ENCODE measurements at regions not wholly inside any gene's neighbourhood (a gene's known extent, or its start where the extent isn't known, plus 50 kb on each side); places are given as distances from the start of the nearest gene placed in this dataset.

GRCh38 chr16:17817260-17817659 is 346.5 kb upstream of the XYLT1 start:
- TF ChIP-seq, protein P1, sequence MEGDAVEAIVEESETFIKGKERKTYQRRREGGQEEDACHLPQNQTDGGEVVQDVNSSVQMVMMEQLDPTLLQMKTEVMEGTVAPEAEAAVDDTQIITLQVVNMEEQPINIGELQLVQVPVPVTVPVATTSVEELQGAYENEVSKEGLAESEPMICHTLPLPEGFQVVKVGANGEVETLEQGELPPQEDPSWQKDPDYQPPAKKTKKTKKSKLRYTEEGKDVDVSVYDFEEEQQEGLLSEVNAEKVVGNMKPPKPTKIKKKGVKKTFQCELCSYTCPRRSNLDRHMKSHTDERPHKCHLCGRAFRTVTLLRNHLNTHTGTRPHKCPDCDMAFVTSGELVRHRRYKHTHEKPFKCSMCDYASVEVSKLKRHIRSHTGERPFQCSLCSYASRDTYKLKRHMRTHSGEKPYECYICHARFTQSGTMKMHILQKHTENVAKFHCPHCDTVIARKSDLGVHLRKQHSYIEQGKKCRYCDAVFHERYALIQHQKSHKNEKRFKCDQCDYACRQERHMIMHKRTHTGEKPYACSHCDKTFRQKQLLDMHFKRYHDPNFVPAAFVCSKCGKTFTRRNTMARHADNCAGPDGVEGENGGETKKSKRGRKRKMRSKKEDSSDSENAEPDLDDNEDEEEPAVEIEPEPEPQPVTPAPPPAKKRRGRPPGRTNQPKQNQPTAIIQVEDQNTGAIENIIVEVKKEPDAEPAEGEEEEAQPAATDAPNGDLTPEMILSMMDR (IDR thresholded peaks at IDR 0.05): no peak
- no peak for TF ChIP-seq POLR2A (IDR thresholded peaks at IDR 0.05)
